ENCODE measurements at regions not wholly inside any gene's neighbourhood (a gene's known extent, or its start where the extent isn't known, plus 50 kb on each side); places are given as distances from the start of the nearest gene placed in this dataset.

GRCh38 chr16:50879873-50880695 is 138.2 kb downstream of the CYLD start:
- no peak for DNase-seq (ENCODE audit: low read depth, low spot score)
- no TSS peak for BruUV-seq (replicated peaks)
- dilution Hi-C loops (cut with MboI; ENCODE audit: extremely low pct_ligation_motif_present, low sequenced_read_pairs), result no loop called here
- no peaks in the 10 kb centered on the region for H3K27me3 ChIP-seq (ENCODE audit: control insufficient read depth in 2 of 2, insufficient read depth in 2 of 2, low read length in 2 of 2)
- H3K4me2 ChIP-seq (ENCODE audit: insufficient read depth, low read length), result no peak overlapping the region
- H3K9me1 ChIP-seq (replicated peaks; ENCODE audit: control insufficient read depth, extremely low read depth, insufficient read depth, low read length), result no peaks in the 10 kb centered on the region
- H3K4me1 ChIP-seq (ENCODE audit: control insufficient read depth, extremely low read depth, insufficient read depth, low read length), result no peaks in the 10 kb centered on the region
- H4K20me1 ChIP-seq (replicated peaks; ENCODE audit: control insufficient read depth, extremely low read depth, insufficient read depth, low read length), result no peaks in the 10 kb centered on the region
- ChIA-PET POLR2A (no interaction called here), CTCF (no interaction called here)
- no peaks in the 10 kb centered on the region for H3K9me3 ChIP-seq (replicated peaks; ENCODE audit: control insufficient read depth, insufficient read depth, low read length)
- no peak for FAIRE-seq
- TF ChIP-seq GATA2 (IDR thresholded peaks at IDR 0.05; ENCODE audit: insufficient read depth, insufficient read length, low read depth, low read length) (no peak), FOS (IDR thresholded peaks at IDR 0.05; ENCODE audit: borderline replicate concordance, insufficient read depth, low read length) (no peak), EZH2 (IDR thresholded peaks at IDR 0.05; ENCODE audit: borderline replicate concordance, low read depth, low read length, severe bottlenecking) (no peak), POLR2AphosphoS5 (IDR thresholded peaks at IDR 0.05; ENCODE audit: insufficient read depth, low read depth, low read length) (no peak), JUN (IDR thresholded peaks at IDR 0.05; ENCODE audit: borderline replicate concordance, insufficient read depth, insufficient read length, low read depth) (no peak), POLR2A (IDR thresholded peaks at IDR 0.05; ENCODE audit: low read depth, low read length) (no peak), MYC (IDR thresholded peaks at IDR 0.05; ENCODE audit: low read depth, low read length) (no peak), CTCF (IDR thresholded peaks at IDR 0.05; ENCODE audit: extremely low read depth in 1 of 2, insufficient read depth in 1 of 2, low read depth in 1 of 2, low read length in 2 of 2) (no peak)
- TF ChIP-seq, protein P1, sequence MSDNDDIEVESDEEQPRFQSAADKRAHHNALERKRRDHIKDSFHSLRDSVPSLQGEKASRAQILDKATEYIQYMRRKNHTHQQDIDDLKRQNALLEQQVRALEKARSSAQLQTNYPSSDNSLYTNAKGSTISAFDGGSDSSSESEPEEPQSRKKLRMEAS (IDR thresholded peaks at IDR 0.05; ENCODE audit: insufficient read depth, insufficient read length), result no peak
- H3K4me3 ChIP-seq (replicated peaks in 1 of 3; ENCODE audit: insufficient read depth in 1 of 3, low read depth in 1 of 3, low read length in 3 of 3), result no peak overlapping the region
- H3K79me2 ChIP-seq (ENCODE audit: control insufficient read depth, insufficient read depth, low read length), result no peaks in the 10 kb centered on the region
- H3K27ac ChIP-seq (ENCODE audit: insufficient read depth, low read depth, low read length), result no peak overlapping the region
- intact Hi-C loops (cut with micrococcal nuclease), result no loop called here
- no peak overlapping the region for H3K9ac ChIP-seq (replicated peaks; ENCODE audit: extremely low read depth, insufficient read depth, low read length)
- no peaks in the 10 kb centered on the region for H3K36me3 ChIP-seq (ENCODE audit: control insufficient read depth in 2 of 2, extremely low read depth in 1 of 2, insufficient read depth in 2 of 2, low read length in 2 of 2)
- no peak overlapping the region for H2AFZ ChIP-seq (ENCODE audit: low read depth, low read length)

Data from endothelial cell of umbilical vein (primary cell).